Activated CD8-positive, alpha-beta memory T cell treated with anti-CD3 and anti-CD28 coated beads for 36 hours (primary cell): ENCODE measurements at regions not wholly inside any gene's neighbourhood (a gene's known extent, or its start where the extent isn't known, plus 50 kb on each side); places are given as distances from the start of the nearest gene placed in this dataset.

Experiments
- CTCF ChIA-PET: fragments of 350-600 bp; sonication (Branson Sonifier 250); formaldehyde crosslinking; loops from one replicate; lab custom pipeline; 2021; ENCODE audit warnings: antibody characterized with exemption; lab: Charles Lee
- POLR2A ChIA-PET: fragments of 350-600 bp; sonication (Branson Sonifier 250); formaldehyde crosslinking; loops from one replicate; lab custom pipeline; 2021; ENCODE audit warnings: antibody characterized with exemption; lab: Charles Lee

DNA sequence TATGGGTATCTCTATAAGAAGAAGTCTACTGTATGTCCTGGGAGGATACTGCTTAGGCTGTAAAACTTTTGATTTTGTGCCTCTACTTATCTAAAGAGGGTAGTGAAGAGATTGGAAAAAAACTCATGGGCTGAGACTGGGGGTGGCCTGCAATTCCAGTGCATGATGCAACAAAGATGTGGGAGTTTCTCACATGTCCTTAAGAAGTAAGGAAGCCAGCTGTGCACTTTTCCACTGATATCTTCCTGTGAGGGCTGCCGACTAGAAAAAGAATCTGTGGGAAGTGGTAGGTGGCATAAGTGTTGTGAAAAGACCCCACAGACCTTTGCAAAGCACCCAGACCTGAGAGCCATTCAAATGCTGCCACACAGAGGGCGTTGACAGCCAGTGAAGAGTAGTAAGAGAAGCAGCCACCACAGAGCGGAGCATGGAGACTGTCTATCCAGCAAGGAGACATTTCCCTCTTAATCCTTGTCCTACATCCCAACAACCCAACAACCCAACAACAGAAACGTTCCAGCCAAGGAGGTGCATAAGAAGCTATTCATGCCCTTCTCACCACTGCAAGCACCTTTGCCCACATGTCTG, 65.1 kb downstream of the PFDN4 start:
- ChIA-PET CTCF (no interaction called here), POLR2A (no interaction called here)

DNA sequence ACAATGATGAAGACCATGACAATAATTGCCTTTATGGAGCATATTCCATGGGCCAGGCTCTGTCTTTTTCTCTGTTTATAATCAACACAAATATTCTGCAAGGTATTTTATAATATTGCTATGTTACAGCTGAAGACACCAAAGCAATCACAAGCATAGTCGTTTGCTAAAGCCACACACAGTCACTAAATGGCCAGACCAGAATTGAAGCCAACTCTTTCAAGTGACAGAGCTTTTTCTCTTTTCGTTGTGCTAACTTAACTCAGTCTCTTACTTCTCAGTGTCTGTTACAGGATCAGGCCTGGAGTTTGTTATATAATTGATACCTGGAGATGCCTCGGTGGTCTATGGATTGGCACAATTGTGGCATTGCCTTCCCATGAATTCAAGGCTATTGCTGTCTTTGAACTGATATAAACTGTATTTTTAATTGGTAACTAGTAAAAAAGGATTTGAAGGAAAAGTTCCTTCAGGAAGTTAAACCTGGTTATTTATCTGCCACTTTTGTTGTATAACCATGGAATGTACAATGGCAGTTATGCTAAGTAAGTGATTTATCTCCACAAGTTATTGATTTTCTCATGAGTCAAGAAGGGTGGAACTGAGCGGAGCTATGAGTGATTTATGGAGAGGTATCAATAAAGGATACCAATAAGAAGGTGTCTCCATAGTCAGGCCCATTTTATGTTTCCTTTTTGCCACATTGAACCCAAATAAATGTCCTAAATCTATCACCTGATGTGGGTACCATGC, 67.6 kb downstream of the PFDN4 start:
- POLR2A ChIA-PET: no interaction called here
- CTCF ChIA-PET: no interaction called here

DNA sequence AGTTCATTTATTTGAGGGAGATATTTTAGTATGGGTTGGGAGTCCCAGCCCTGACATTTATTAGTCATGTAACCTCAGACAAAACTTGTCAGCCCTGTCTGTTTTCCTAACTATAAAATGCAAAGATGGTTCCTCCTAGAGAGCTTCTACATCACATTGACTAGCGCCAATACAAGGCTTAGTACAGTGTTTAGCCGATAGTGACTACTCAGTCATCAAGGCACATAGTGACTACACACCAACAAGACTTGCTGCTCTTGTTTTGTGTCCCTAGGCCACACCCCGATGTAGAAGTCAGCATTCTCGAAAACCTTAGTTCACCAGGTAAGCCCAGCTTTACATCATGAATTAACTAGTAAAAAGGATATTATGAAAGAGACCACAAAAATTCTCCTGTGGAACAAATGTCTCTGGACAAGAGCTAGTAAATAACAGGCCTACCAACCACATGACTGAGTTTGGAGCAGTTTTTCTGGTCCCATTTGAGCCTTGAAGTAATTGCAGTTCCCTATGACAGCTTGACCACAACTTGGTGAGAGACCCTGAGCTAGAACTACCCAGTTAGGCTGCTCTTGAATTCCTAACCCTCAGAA, 68.8 kb downstream of the PFDN4 start:
- CTCF ChIA-PET: no interaction called here
- POLR2A ChIA-PET: no interaction called here

DNA sequence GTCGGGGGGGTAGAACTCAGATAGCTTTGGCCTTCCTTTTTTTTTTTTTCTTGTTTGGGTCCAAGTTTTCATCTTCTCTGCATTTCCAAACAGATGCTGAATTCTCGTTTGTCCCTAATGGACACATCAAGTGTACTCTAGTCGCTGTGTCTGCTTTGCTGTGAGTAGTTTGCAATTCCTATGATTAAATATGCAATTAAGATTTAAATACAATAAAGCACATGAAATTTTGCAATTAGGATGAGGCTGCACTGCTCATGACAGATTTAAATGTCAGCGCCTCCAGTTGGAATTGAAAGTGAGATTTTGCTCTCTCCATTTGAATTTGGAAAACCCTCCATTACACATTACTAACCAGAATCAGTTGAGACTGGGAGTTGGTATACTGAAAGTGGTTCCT, 70.4 kb downstream of the PFDN4 start:
- POLR2A ChIA-PET: no interaction called here
- CTCF ChIA-PET: no interaction called here

DNA sequence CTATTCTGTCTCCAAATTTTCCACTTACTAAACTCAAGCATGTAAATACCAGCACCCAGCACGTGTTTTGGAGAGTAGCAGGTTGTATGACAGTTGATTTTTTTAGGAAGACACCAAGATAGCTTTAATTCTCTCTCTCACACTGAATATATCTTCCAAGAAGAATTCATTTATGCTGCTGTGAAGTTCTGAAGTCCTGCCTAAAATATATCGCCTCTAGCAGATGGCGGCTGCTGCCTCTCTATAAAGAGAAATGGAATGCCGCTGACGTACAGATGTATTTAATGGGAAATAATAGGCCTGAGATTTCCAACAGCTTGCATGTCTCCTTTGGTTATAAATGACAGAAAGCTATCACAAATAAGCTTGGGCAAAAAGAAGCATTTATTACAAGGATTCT, 74.7 kb downstream of the PFDN4 start:
- ChIA-PET CTCF (no interaction called here), POLR2A (no interaction called here)

DNA sequence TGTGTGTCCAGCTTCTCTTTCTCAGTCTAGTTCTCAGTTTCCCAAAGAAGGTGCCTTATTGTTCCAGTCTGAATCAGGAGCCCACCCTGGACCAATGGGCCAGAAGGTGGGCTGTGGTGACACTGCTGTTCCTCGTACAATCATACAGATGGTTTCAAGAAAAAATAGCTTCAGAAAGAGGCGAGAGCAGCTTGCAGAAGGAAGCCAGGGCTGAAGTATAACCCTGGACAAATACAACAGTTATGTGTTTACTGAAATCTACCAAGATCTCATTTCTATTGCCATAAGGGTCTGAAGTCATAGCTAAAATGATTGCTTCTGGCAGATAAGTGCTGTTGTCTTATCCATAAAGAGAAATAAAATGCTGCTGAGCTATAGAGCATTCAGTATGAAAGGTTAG, 75.4 kb downstream of the PFDN4 start:
- POLR2A ChIA-PET: interaction anchor here (1.0 kb wide), 1 partner anchor 75 kb away, joined by 3 read pairs; the partner anchor contains the start of gene PFDN4
- CTCF ChIA-PET: no interaction called here

DNA sequence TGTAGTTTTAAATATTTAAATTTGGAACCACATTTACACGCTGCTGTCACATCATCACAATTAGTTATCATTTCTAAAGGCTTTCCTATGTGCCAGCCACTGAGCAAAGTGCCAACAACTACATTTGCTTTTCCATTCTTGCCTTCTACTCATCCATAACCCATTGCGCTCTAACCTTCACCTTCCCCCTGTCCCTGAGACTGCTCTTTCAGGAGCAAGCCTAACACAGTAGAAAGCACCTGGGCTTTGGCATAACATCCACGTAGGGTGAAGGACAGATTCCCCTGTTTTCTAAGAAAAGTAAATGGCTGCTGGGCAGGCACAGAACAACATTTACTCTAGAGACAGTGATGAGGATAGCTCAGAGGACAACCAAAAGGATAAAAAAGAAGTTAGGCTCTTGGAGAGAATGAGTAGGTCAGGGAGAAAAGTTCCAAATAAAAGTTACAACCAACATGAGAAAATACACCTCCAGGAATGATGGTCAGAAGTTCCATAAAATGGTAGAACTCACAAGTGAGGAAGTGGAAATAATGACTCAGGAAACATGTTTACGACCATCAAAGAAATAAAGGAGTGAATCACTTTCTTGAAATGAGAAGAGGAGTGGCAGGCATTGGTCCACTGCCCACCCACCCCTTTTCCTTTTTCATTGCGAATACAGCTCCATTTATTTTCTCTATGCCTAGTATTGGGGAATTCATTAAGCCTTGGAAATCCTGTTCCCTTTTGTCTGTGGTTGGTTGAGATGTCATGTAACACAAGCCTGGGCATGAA, 77.2 kb downstream of the PFDN4 start:
- POLR2A ChIA-PET: interaction anchor here (0.6 kb wide), 1 partner anchor 68 kb away, joined by 3 read pairs; no protein-coding TSS in a partner anchor
- CTCF ChIA-PET: no interaction called here

DNA sequence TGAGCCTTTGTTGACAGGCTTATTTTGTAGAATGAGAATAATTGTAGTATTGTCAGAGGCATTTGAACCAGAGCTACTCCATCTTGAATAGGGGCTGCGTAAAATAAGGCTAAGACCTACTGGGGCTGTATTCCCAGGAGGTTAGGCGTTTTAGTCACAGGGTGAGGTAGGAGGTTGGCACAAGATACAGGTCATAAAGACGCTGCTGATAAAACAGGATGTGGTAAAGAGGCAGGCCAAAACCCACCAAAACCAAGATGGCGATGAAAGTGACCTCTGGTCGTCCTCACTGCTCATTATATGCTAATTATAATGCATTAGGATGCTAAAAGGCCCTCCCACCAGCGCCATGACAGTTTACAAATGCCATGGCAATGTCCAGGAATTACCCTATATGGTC, 82.7 kb downstream of the PFDN4 start:
- POLR2A ChIA-PET: no interaction called here
- CTCF ChIA-PET: no interaction called here

DNA sequence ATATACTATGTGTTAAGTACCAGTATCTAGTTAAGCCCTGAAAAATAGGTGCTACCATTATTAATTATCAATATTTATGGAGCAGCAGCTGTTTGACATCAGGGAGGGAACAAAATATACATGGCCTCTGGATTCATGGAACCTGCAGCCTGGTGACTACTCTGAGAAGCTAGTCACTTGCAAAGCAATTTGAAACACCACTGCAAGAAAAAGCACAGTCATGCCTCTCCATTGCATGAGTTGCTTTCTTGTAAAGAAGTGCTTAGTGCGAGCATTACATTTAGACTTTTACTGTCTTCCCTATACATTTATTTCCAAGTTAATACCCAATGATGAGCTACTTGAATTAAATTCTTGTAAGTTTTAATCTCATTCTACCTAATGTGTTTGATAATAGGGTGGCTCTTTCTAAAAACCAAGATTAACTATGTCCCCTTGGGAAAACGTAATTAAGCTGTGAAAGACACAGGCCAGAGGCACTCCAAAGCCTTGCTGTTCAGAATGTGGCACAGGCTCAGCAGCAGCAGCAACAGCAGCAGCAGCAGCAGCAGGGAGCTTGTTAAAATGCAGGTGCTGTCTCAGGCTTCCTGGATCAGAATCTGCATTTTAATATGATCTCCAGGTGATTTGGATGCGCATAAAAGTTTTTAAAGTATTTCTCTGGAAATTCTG, 83.6 kb downstream of the PFDN4 start:
- ChIA-PET POLR2A (no interaction called here), CTCF (no interaction called here)

DNA sequence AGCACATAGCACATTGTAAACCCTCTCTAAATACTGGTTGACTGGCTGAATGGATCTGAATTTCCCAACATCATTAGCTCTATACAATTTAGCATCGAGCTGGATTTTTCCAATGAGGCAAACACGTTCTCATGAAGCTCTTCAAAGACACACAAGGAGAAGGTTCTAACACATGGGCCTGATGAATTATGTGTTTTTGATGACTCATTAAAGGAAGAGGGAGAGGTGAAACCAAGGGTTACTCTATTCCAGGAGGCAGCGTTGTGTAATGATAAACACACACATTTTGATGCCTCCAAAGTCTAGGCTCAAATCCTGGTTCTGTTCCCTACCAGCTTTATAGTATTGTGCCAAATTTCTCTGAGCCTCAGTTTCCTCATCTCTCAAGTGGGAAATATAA, 84.3 kb downstream of the PFDN4 start:
- ChIA-PET POLR2A (no interaction called here), CTCF (no interaction called here)

DNA sequence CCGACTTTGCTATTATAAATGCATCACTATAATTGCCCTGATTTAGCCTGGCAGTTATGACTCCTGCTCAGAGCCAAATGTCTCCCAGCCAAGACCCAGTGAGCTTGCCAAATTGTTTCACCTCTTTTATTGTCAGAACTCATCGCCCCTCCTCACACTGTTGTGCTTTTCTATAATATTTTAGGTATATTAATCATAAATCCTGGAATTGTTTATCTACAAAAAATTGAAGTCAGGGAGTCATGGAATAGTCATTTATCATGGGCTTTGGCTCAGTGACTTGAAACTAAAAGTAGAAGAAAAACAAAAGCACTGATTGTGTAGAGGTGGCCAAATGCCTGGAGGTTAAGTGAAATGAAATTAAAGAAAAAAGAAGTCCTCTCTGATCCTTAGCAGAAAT, 85.6 kb downstream of the PFDN4 start:
- ChIA-PET POLR2A (no interaction called here), CTCF (no interaction called here)

DNA sequence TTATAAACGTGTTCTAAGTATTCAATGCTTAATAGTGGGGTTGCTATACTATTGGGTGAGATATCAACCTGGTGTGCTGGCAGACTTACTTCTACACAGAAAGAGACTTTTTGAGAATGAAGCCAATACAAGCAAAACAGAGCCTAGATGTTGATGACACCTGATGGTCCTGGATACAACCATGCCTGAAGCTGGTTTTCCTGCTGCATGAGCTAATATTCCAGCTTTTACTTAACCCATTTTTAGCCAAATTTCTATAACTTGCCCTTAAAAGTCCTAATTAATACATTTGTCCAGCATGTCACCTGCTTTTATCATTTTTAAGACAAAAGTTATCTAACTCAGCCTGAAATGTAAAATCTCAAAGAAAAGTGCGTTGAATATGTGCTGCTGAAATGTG, 86.2 kb downstream of the PFDN4 start:
- CTCF ChIA-PET: no interaction called here
- POLR2A ChIA-PET: no interaction called here

DNA sequence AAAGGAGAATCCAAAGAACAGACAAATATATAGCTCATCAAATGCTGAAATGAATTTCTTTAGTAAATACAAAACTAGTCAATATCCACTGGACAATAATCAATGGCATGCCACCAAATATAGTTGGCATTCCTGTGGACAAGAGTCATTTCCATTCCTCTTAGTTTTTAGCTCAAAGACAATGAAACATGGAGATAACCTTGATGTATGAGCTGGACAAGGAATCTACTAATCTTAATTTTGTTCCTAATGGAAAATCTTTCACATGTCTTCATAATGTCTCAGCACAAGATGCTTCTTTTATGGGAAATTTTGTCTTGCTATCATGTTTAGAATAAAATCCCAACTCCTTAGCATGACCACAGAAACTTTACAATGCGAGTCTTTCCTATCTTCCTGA, 87.8 kb downstream of the PFDN4 start:
- ChIA-PET CTCF (no interaction called here), POLR2A (no interaction called here)

DNA sequence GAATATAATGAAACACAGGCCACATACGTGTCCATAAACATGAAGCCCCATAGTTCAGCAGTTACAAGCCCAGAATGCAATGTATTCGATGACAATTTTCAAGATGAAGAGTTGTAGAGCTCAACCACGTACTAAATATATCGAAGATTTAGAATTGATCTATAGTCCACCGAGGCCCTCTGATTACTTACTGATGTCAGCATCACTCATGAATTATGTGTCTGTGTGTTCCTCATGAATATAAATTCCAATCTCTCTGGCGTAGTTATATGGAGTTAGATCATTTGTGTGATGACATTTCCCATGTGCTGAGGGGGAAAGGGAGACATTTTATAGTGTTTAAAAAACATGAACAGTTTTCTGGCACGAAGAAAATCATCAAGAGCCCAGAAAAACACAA, 97.5 kb downstream of the PFDN4 start:
- CTCF ChIA-PET: no interaction called here
- POLR2A ChIA-PET: no interaction called here

DNA sequence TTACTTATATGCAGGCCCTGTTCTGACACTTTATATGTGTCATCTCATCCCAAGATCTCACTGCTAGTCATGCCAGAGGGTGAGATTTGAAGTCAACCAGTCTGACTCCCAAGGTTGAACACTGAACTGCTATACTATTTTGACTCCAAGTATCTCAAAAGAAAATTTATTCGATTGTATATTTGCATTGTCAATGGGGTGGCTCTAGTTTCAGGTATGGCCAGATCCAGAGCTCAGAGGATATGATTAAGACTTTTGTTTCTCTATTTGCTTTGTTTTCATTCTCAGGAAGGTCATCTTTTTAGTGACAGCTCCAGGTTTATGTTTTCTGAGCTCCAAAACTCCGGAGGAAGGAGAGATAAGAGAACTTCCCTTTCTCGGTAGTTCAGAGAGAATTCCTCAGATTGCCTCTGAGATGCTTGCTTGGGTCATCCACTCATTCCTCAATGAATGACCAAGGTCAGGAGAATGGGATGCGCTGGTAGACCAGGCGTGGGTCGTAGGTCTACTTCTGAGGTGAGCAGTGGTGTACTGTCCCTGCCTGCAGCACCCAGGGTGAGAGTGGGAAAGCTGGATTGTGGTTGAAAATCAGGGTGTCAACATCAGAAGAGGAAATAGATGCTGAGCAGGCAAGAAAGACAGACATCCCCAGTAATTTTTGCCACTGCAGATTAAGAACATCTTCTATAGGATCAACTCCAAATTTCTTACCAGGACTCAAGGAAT, 99.3 kb downstream of the PFDN4 start:
- ChIA-PET CTCF (no interaction called here), POLR2A (no interaction called here)

DNA sequence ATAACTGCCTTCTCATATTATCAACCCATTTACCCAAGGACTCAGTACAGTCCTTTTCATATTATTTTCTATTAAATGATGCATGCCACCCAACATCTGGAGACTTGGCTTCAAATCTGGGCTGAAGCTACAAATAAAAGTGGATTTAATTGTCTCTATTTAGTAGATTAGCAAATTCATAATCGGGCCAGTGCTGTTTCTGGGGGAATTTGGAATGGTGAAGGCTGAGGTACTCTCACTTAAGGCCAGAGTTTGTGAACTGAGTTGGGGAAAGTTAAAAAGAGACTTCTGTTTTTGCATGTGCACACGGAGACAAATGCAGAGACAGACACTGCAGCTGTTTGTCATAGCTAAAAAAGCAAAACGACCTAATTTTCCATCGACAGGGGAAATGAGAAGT, 100.9 kb downstream of the PFDN4 start:
- POLR2A ChIA-PET: no interaction called here

DNA sequence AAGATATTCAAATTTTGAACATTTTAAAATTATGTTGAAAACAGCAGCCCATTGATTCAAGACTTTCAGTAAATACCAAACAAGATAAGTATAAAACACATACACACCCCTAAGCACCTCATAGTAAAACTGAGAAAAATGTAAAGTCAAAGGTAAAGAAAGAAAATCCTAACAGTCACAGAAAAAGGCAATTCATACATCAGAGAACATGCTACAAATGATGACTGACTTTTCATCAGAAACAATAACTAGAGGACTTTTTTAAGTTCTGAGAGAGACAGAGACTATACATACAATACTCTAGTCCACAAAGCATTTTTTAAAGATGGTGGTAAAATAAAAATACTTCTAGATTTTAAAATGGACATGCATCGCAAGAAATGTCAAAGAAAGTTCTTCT, 111.0 kb downstream of the PFDN4 start:
- ChIA-PET POLR2A (no interaction called here), CTCF (no interaction called here)

More for the DNA sequence above, 100.9 kb downstream of the PFDN4 start:
- CTCF ChIA-PET: no interaction called here

DNA sequence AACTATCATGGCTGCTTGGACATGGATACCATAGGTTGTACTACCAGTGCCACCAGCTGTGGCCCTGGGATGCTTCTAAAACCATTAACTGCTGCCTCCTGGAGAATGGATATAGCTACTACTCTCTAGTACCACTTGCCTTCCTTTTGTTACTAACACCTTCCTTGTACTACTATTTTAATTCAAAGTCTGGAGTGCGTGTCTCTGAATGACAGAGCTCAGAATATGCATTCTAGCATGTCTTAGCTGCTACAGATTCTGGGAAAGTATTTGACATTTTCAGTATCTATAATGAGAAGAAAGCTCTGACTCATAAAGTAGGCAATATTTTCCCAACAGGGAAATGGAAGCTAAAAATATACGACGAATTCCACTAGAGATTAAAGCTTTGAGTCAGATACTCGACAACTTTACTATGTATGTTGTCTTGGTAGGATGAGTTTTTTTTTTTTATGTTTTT, 112.3 kb downstream of the PFDN4 start:
- ChIA-PET CTCF (no interaction called here), POLR2A (no interaction called here)
